ENCODE measurements at regions not wholly inside any gene's neighbourhood (a gene's known extent, or its start where the extent isn't known, plus 50 kb on each side); places are given as distances from the start of the nearest gene placed in this dataset.

GRCh38 chr1:67635055-67635809 lies 49.8 kb upstream of the GADD45A start:
- no peaks in the 10 kb centered on the region for H3K9me3 ChIP-seq (ENCODE audit: insufficient read depth in 2 of 2, low read depth in 1 of 2, low read length in 1 of 2)
- H3K23ac ChIP-seq (ENCODE audit: insufficient read length): no peak overlapping the region
- H3K27ac ChIP-seq (ENCODE audit: low read depth, low read length): no peak overlapping the region
- no peaks in the 10 kb centered on the region; the same call in 1 of the 2 replicates for H3K23me2 ChIP-seq (ENCODE audit: low read depth, low read length)
- no peak overlapping the region for H3K4me3 ChIP-seq (ENCODE audit: extremely low read depth in 1 of 4, insufficient read depth in 2 of 4, low read depth in 3 of 4, low read length in 4 of 4)
- no peak overlapping the region for H2BK5ac ChIP-seq (ENCODE audit: low read depth, low read length)
- no peak overlapping the region for H2AFZ ChIP-seq (ENCODE audit: low read length)
- H4K8ac ChIP-seq (ENCODE audit: extremely low read depth, insufficient read depth, low read length): no peak overlapping the region
- H3K18ac ChIP-seq (ENCODE audit: extremely low read depth, low read length): no peak overlapping the region
- H2BK15ac ChIP-seq (ENCODE audit: low read length): no peak overlapping the region
- ChIA-PET CTCF (ENCODE audit: partially characterized antibody) (interaction anchor here (0.7 to 2.4 kb wide), 4 partner anchors 13 to 421 kb away, joined by 3 to 9 read pairs (median 4); no protein-coding TSS in a partner anchor), POLR2A (ENCODE audit: partially characterized antibody) (interaction anchor here (0.7 kb wide), 2 partner anchors 46 to 82 kb away, joined by 3 to 5 read pairs; no protein-coding TSS in a partner anchor)
- no peak overlapping the region for H4K91ac ChIP-seq (replicated peaks; ENCODE audit: insufficient read length, low read length)
- no peaks in the 10 kb centered on the region for H4K20me1 ChIP-seq (replicated peaks in 1 of 2; ENCODE audit: control insufficient read depth in 1 of 2, insufficient read depth in 2 of 2, low read length in 2 of 2)
- 94% methylated on average over 14 of the region's 14 CpGs; no CpG with 5 or more reads in 1 of the 2 experiments for WGBS, 2 experiments (ENCODE audit: extremely low coverage in 1 of 2, insufficient coverage in 1 of 2, insufficient read length in 1 of 2, insufficient replicate concordance in 2 of 2, low coverage in 1 of 2, low lambda C conversion rate in 2 of 2, missing lambda C conversion rate in 1 of 2)
- no peak overlapping the region for H3K9ac ChIP-seq (replicated peaks in 1 of 4; ENCODE audit: extremely low read depth in 1 of 4, low read depth in 3 of 4, low read length in 3 of 4)
- DNase-seq (ENCODE audit: low read depth in 1 of 2, low spot score in 2 of 2) (peak in 1 of 2 experiments; percentile 31), FAIRE-seq (no peak)
- no peak overlapping the region for H2BK120ac ChIP-seq (replicated peaks; ENCODE audit: low read depth, low read length)
- H2AK5ac ChIP-seq (ENCODE audit: low read depth, low read length): no peak overlapping the region
- H3K4ac ChIP-seq (replicated peaks; ENCODE audit: insufficient read length, low read depth, low read length): no peak overlapping the region
- H3K56ac ChIP-seq (replicated peaks; ENCODE audit: insufficient read length, low read depth, low read length): no peak overlapping the region
- no peaks in the 10 kb centered on the region for H3K27me3 ChIP-seq (replicated peaks in 1 of 4; ENCODE audit: control insufficient read depth in 3 of 4, extremely low read depth in 1 of 4, insufficient read depth in 3 of 4, low read length in 3 of 4)
- H3K36me3 ChIP-seq (ENCODE audit: control insufficient read depth in 2 of 4, insufficient read depth in 4 of 4, low read length in 3 of 4): no peaks in the 10 kb centered on the region
- H3K79me1 ChIP-seq (ENCODE audit: low read depth, low read length): no peaks in the 10 kb centered on the region
- no peak overlapping the region for H3K14ac ChIP-seq (ENCODE audit: insufficient read length)
- no peak overlapping the region for H2BK20ac ChIP-seq (ENCODE audit: low read length)
- no peak overlapping the region for H3K4me2 ChIP-seq (ENCODE audit: insufficient read depth in 1 of 2, low read depth in 2 of 2, low read length in 2 of 2)
- no peaks in the 10 kb centered on the region for H3K79me2 ChIP-seq (ENCODE audit: control insufficient read depth in 1 of 2, insufficient read depth in 2 of 2, low read length in 2 of 2)
- H3K4me1 ChIP-seq (replicated peaks in 1 of 4; ENCODE audit: control insufficient read depth in 3 of 4, insufficient read depth in 4 of 4, low read length in 3 of 4): no peaks in the 10 kb centered on the region; a peak in 1 of 7 replicates
- H4K5ac ChIP-seq (ENCODE audit: insufficient read length, low read depth, low read length): no peak overlapping the region
- no peak overlapping the region for H2BK12ac ChIP-seq (ENCODE audit: low read depth, low read length)
- no peak for TF ChIP-seq RFX5 (IDR thresholded peaks at IDR 0.05; ENCODE audit: borderline replicate concordance, low read depth, low read length)
- no peak for TF ChIP-seq RNF2 (IDR thresholded peaks at IDR 0.05; ENCODE audit: borderline replicate concordance, low read depth, low read length, missing control alignments, poor library complexity, severe bottlenecking)
- TF ChIP-seq JUN (IDR thresholded peaks at IDR 0.05; ENCODE audit: low read depth, low read length): no peak
- TF ChIP-seq CHD1 (IDR thresholded peaks at IDR 0.05; ENCODE audit: low read depth, low read length): no peak
- no peak for TF ChIP-seq RAD21 (IDR thresholded peaks at IDR 0.05 in 1 of 2, conservative IDR thresholded peaks at IDR 0.05 in 1 of 2; ENCODE audit: low read depth in 2 of 2, low read length in 2 of 2)
- TF ChIP-seq, protein P1, sequence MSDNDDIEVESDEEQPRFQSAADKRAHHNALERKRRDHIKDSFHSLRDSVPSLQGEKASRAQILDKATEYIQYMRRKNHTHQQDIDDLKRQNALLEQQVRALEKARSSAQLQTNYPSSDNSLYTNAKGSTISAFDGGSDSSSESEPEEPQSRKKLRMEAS (IDR thresholded peaks at IDR 0.05): no peak
- no peak for TF ChIP-seq POU5F1 (IDR thresholded peaks at IDR 0.05; ENCODE audit: low read depth, low read length)
- TF ChIP-seq KDM5A (IDR thresholded peaks at IDR 0.05; ENCODE audit: low read length): no peak
- TF ChIP-seq E2F6 (IDR thresholded peaks at IDR 0.05): no peak
- TF ChIP-seq SAP30 (IDR thresholded peaks at IDR 0.05; ENCODE audit: insufficient read depth, insufficient replicate concordance, low read length): no peak
- no peak for TF ChIP-seq POLR2A (IDR thresholded peaks at IDR 0.05; ENCODE audit: control extremely low read depth in 1 of 2, low read depth in 2 of 2, low read length in 2 of 2)
- no peak for TF ChIP-seq JUND (IDR thresholded peaks at IDR 0.05; ENCODE audit: low read length)

All from H1 (cell line).